ENCODE measurements at regions not wholly inside any gene's neighbourhood (a gene's known extent, or its start where the extent isn't known, plus 50 kb on each side); places are given as distances from the start of the nearest gene placed in this dataset.

GRCh38 chr4:107202744-107203143, 166.6 kb upstream of the DKK2 start:
- TF ChIP-seq CTCF (IDR thresholded peaks at IDR 0.05) = no peak
- TF ChIP-seq ZFX (IDR thresholded peaks at IDR 0.05; ENCODE audit: borderline replicate concordance) = no peak

All from 22Rv1 (cell line).